Ovary (tissue), 3 donors: ENCODE measurements at regions not wholly inside any gene's neighbourhood (a gene's known extent, or its start where the extent isn't known, plus 50 kb on each side); places are given as distances from the start of the nearest gene placed in this dataset.

Experiments used
- POLR2A ChIP-seq: fragments of 450-650 bp; IDR thresholded peaks from one replicate; pipeline ENCODE4 v1.6.1; 2017; ENCODE audit warnings: antibody characterized with exemption, mild to moderate bottlenecking, moderate library complexity
- TF ChIP-seq, protein P1 (sequence below), 3 donors: fragments of 450-650 bp in 2 of 3; fragments of 200-600 bp in 1 of 3; IDR thresholded peaks; one replicate each; pipeline versions ENCODE4 v1.5.1 to v1.8.0; 2016 to 2022; ENCODE audit warnings: antibody characterized with exemption in 3 of 3, mild to moderate bottlenecking in 1 of 3
- donor health status: DM: no; HTN: no; CAD: no.

DNA sequence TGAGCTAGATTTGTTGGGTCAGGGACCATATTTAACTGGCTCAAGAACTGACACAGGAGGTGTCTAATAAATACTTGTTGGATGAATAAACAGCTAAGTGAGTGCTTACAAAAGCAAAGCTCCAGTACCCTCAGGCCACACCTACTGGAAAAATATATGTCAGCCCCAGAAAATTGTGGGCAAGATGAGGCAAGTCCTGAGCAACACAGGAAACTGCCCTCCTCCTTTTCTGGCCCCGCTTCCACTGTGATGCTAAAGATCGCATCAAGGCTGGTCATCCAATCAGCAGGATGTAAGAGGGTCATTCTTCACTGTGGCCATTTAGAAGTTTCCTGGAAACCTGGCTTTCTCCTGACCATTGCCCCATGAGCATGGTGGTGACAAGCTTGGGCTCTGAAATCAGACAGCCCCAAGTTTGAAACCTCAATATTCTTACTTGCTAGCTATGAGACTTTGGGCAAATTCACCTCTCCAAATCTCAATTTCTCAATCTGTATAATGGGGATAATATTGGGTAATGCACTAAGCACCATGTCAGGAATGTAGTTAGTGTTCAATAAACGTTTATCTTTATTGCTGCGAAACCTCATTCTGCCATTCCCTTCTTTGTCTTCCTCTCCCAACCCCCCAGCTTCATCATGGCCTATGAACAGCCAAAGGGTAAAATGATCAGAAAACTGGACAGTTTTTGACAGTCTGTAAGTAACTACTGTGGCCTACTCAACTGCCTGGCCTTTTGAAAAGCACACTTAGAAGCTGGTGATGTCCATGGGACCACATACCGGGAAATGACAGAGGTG, 139.3 kb upstream of the PZP start:
- no peak for TF ChIP-seq POLR2A
- TF ChIP-seq, protein P1, sequence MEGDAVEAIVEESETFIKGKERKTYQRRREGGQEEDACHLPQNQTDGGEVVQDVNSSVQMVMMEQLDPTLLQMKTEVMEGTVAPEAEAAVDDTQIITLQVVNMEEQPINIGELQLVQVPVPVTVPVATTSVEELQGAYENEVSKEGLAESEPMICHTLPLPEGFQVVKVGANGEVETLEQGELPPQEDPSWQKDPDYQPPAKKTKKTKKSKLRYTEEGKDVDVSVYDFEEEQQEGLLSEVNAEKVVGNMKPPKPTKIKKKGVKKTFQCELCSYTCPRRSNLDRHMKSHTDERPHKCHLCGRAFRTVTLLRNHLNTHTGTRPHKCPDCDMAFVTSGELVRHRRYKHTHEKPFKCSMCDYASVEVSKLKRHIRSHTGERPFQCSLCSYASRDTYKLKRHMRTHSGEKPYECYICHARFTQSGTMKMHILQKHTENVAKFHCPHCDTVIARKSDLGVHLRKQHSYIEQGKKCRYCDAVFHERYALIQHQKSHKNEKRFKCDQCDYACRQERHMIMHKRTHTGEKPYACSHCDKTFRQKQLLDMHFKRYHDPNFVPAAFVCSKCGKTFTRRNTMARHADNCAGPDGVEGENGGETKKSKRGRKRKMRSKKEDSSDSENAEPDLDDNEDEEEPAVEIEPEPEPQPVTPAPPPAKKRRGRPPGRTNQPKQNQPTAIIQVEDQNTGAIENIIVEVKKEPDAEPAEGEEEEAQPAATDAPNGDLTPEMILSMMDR (IDR thresholded peaks at IDR 0.05), result no peak
